Left colon (tissue), 2 donors: ENCODE measurements at regions not wholly inside any gene's neighbourhood (a gene's known extent, or its start where the extent isn't known, plus 50 kb on each side); places are given as distances from the start of the nearest gene placed in this dataset.
A peak's percentile ranks its signal among the peaks of the same experiment; 100 is the strongest.

Experiments used
- ATAC-seq: fragments of 200-7000 bp; cut with Tn5 transposase; one replicate; pipeline ENCODE4 v1.9.1; 2020; ENCODE audit warnings: mild to moderate bottlenecking, moderate library complexity
- DNase-seq, 2 donors: peaks; one replicate each; pipeline ENCODE4 v3.0.0-alpha.2; 2020
- intact Hi-C, 2 donors: fragments of 100-400 bp; cut with DNase I in 1 of 2; cut with micrococcal nuclease in 1 of 2; formaldehyde crosslinking; loops; one replicate each; pipeline versions ENCODE4 v1.11.2 to v1.14.0; 2022; cut with DNase I, micrococcal nuclease
- donor health status: DM: no; HTN: no; CAD: no.
- donor health status: DM: yes; HTN: yes; CAD: no.

DNA sequence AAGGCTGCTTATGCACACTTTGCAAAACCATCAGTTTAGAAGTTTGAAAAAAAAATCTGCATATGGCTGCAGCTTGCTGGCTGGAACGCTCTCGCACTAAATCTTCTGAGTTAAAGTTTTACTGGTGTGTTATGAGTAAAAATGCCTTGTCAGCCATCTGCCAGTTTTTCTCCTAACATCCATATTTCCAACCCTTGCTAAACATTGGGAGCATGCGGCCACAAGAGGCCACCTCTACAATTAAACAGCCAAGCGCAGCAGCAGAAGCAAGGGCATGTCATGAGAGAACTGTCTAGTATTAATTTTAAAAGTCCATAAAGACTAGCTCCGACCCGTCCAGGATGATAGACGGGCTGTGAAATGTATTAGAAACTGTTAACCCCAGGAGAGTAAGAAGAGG, 248.3 kb downstream of the TSHZ3 start:
- intact Hi-C loops = no loop called here
- DNase-seq = no peak
- ATAC-seq = peak; percentile 41

DNA sequence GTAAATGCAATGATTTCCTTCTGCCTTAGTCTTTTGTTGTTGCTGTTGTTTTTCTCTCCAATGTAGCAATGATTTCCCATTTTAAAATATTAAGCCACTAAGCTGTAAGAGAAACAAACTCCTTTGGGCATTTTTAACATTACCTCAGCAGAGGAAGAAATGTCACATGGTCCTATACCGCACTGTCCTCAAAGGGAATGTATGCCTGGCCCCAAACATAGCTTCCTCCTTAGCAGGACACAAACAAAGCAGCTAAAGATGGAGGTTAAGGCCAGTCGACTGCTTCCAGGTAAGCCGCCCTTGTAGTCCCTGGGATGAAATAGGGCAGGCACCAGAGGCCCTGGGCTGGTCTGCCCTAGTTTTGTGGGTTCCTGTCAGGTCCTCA, 249.0 kb downstream of the TSHZ3 start:
- DNase-seq (no peak), ATAC-seq (no peak)
- intact Hi-C loops = no loop called here

DNA sequence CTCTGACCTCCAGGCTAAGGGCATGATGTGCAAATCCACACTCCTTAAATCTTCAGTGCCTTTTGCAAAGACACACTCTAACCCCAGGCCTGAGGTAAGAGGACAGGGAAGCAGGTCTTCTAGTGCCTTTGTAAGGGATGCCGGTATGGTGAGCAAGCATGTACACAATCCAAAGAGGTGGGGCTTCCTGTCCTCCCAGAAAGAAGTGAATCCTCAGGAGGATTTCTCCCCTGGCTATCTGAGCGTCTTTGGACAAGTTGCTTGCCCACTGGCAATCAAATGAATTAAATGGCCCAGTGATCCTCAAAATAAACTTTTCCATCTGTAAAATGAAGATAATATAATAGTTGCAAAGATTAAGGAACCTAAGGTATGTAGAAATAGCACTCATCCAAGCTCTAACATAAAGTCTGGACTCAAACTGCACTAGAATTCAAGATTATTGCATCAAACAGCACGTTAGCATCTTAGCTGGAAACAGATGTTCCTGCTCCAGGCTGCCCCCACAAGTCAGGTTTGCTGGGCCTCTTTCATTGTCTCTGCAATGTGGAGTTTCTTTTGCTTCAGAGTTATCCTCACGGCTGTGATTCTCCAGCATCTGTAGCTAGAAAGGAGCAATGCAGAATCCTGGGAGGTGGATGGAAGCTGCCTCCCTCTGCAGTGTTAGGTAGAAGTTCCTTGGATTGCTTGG, 249.6 kb downstream of the TSHZ3 start:
- intact Hi-C loops = no loop called here
- ATAC-seq = no peak
- no peak for DNase-seq

DNA sequence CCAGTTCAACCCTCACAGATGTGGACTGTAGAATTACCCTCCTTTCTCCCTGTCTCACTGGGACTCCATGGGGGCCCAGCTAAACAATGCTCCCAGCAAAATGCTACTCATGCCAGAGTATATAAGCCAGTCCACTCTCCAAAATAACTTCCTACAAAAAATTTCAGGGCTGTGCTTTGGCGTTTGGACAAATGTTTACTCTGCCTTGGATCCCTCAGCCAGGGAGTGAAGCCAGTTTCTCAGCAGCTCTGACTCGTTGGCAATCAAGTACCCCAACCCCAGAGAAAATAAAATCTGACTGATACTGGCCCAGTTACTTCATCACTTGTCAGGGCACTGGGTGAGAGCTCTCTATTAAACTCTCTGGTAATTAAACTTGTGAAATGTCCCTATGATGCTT, 250.4 kb downstream of the TSHZ3 start:
- intact Hi-C loops = no loop called here
- ATAC-seq (no peak), DNase-seq (no peak)

- DNase-seq (peak; percentile 31 to 46), ATAC-seq (peak; percentile 90)
- intact Hi-C loops = no loop called here
Observed at GRCh38 chr19:31096935-31097545, 252.2 kb downstream of the TSHZ3 start.

- intact Hi-C loops = no loop called here
- no peak for ATAC-seq
- DNase-seq = no peak
Observed at GRCh38 chr19:31096062-31096830, 253.0 kb downstream of the TSHZ3 start.

DNA sequence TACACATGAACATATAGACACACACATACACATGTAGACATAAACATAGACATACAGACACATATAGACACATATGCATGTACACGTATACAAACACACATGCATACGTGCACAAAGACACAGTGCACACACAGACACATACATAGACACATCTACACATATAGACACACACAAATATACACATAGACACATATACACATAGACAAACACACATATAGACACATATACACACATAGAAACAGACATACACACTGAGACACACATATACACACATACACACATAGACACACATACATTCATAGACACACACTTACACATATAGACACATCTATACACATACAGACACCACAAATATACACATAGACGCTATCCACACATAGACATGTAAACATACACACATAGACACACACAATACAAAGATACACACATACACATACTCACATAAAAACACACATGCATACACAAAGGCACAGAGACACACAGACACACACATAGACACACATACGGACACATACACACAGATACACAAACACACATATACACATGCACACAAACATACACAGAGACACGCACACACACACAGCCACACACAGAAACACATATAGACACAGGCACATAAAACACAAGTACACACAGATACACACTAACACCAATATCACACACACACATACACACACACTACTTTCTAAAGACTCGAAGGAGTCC, 254.0 kb downstream of the TSHZ3 start:
- DNase-seq = no peak
- intact Hi-C loops = no loop called here
- ATAC-seq = no peak

- DNase-seq = no peak
- ATAC-seq = no peak
- intact Hi-C loops = no loop called here
Observed at GRCh38 chr19:31092274-31092673, 257.0 kb downstream of the TSHZ3 start.

DNA sequence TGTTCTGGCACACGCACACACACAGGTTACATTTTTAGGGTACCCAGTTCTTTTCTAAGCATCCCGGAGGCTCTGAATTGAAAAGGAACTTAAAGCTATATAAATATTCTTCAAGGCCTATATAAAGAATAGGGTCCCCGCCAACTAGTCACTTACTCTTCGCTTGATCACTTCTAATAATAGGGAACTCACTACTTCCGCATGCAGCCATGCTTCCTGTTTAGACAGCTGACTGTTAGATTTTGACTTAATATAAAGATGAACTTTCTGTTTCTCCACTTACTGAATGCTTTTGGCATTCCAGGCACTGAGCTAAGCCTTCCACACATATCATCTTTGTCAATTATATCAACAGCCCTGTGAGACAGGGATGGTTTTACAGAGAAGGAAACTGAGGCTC, 259.6 kb downstream of the TSHZ3 start:
- no peak for DNase-seq
- intact Hi-C loops = loop anchor here in 1 of 2 donors (2.0 kb wide), 1 partner anchor 33 kb away; no protein-coding TSS in a partner anchor
- no peak for ATAC-seq

DNA sequence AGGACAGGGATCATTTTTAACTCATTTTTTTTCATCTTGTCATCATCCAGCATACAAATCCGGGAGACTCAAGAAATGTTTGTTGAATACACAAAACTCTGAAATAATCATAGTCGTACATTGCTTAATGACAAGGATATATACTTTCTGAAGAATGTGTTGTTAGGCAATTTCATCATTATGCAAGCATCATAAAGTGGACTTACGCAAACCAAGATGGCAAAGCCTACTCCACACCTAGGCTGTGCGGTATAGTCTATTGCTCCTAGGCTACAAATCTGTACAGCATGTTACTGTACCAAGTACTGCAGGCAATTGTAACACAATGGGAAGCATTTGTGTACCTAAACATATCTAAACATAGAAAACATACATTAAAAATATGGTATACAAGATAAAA, 264.1 kb downstream of the TSHZ3 start:
- DNase-seq = no peak
- intact Hi-C loops = no loop called here
- ATAC-seq = peak; percentile 95

DNA sequence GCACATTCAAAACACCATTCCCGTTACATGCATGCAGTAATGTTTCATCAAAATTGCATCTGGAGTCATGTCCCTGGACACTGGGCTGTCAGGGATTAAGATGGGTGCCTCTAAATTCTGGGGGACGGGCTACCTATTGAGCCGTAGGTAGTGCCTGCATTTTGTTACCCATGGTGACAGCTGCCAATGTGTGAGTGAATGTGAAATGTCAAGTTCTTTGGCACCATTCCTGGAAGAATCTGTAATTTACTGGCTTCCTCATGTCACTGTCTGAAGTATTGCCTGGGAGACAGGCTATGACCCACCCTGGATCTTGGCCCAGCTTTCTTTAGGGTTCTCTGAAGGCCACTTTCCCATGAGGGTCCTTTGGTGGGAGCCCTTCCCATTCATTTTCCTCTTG, 266.1 kb downstream of the TSHZ3 start:
- ATAC-seq (no peak), DNase-seq (no peak)
- intact Hi-C loops = no loop called here

DNA sequence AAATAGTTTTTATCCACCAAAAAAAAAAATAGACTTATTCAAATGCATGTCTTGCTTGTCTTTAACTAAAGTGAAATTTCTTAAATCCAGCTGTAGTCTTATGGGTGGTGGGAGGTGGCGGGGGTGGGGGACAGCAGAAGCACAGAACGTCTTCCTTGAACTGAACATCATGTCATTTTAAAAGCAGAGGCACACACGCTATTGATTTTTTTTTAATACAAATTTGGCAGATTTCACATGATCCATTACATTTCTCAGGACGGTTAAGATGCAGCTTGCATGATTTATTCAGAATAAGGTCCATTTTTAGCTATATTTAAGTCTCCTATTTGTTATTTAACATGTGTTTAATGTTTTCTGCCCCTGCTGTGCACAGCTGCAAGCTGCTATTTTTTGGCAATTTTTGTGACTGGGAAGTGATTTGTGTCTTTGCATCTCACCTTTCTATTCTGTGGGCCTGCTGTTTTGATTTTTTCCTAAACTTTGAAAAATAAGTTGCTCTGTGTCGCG, 274.0 kb downstream of the TSHZ3 start:
- DNase-seq = no peak
- no peak for ATAC-seq
- intact Hi-C loops = no loop called here

DNA sequence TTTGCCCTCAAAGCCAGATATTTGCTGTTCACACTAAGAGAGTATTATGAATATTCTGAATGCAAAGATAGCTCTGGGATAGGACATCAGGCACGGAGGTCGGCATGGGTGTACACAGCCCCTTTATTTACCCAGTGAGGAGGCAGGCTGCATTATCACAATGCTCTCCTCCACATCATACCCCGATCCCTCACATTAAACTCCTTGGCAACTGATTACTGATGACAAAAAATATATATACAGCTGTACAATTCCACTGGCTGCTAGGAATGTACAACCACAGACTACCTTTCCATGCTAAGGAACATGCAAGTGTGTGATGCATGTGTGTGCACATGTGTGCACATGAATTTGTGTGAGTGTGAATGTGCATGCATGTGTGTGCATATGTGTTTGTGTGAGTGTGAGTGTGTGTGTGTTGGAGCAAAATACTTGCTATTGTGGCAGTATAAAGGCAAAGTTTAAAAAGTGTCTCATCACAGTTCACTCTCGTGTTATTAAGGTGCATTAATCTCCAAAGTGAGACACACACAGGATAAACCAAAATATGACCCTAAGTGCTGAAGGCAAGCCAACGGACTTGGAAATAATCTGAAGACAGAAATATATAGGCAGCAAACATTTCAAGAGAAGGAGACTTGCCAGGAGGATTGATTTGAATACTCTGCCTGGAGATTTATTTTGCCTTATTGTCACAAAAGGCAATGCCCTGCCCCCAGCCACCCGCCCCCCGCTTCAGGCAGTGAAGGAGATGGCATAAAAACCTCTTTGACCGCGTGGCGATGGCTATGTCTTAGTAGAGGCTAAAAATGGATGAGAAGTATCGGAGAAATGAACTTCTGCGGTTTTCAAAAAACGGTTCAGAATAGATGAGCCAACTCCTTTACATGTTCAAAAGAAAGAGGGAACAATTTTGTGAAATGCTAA, 274.8 kb downstream of the TSHZ3 start:
- no peak for ATAC-seq
- DNase-seq = no peak
- intact Hi-C loops = no loop called here

DNA sequence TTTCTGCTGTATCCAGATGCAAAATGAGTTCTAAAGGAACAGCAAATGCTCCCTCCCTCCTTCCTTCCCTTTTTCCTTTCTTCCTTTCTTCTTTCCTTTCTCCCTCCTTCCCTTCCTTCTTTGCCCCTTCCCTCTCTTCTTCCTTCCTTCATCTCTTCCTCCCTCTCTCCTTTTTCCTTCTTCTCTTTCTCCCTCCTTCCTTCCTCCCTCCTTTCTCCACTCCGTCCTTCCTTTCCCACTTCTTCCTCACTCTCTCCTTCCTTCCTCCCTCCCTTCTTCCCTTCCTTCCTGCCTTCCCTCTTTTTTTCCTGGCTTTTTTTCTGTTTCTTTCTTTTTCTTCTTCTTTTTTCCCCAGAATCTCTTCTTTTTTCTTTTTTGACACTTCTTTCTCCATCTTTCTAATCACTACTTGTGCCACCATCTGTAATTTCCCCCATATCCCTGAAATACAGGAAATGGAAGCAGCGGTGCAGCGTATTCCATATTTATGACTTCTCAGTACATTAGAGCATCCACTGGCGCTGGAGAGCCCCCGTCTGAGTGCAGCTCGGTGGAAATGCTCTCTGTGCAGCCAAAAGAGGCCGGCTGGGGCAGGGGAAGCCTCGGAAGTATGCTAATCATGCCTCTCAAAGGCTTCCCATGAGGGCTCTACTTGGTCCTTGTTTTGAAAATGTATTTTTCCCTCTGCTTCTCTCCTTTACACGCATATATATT, 275.6 kb downstream of the TSHZ3 start:
- ATAC-seq (no peak), DNase-seq (no peak)
- intact Hi-C loops = no loop called here

DNA sequence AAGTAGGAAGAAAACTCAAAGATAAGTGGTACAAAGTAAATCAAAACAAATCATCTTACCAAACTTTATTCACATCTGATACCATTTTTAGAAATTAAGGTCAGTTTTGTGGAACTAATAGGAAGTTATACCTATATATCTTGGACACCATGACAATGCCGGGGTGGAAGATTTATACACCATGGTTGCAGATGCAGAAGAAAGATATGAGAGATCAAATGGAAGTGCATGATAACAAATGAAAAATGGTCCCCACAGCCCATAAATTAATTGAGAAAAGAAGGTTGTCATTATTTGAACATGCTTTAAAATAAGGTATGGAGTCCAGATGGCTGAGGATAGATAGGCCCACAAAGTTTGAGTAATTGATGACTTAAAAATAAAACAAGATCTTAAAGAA, 276.8 kb downstream of the TSHZ3 start:
- ATAC-seq = no peak
- no peak for DNase-seq
- intact Hi-C loops = no loop called here

GRCh38 chr19:31071136-31071855, 277.9 kb downstream of the TSHZ3 start:
- intact Hi-C loops = no loop called here
- DNase-seq = peak; percentile 66
- peak; percentile 97 for ATAC-seq
